Choroid plexus epithelial cell (primary cell): ENCODE measurements at regions not wholly inside any gene's neighbourhood (a gene's known extent, or its start where the extent isn't known, plus 50 kb on each side); places are given as distances from the start of the nearest gene placed in this dataset.

ENCODE experiments used
- DNase-seq: peaks from one replicate; pipeline ENCODE4 v3.0.0-alpha.2; 2010; ENCODE audit warnings: low read depth
- H3K4me3 ChIP-seq: 2 replicates; pipeline ENCODE4 v1.5.1; 2011; ENCODE audit warnings: low read depth, mild to moderate bottlenecking, control low read depth, low read length, moderate library complexity
- TF ChIP-seq, protein P1 (sequence below): conservative IDR thresholded peaks from 2 replicates; pipeline ENCODE4 v1.5.1; 2011; ENCODE audit warnings: low read depth, mild to moderate bottlenecking, control low read depth, inconsistent platforms, low read length, moderate library complexity

GRCh38 chr6:166830891-166831363 lies 125.4 kb downstream of the RNASET2 start:
- no peak overlapping the region for H3K4me3 ChIP-seq
- no peak for DNase-seq
- TF ChIP-seq, protein P1, sequence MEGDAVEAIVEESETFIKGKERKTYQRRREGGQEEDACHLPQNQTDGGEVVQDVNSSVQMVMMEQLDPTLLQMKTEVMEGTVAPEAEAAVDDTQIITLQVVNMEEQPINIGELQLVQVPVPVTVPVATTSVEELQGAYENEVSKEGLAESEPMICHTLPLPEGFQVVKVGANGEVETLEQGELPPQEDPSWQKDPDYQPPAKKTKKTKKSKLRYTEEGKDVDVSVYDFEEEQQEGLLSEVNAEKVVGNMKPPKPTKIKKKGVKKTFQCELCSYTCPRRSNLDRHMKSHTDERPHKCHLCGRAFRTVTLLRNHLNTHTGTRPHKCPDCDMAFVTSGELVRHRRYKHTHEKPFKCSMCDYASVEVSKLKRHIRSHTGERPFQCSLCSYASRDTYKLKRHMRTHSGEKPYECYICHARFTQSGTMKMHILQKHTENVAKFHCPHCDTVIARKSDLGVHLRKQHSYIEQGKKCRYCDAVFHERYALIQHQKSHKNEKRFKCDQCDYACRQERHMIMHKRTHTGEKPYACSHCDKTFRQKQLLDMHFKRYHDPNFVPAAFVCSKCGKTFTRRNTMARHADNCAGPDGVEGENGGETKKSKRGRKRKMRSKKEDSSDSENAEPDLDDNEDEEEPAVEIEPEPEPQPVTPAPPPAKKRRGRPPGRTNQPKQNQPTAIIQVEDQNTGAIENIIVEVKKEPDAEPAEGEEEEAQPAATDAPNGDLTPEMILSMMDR, result no peak

DNA sequence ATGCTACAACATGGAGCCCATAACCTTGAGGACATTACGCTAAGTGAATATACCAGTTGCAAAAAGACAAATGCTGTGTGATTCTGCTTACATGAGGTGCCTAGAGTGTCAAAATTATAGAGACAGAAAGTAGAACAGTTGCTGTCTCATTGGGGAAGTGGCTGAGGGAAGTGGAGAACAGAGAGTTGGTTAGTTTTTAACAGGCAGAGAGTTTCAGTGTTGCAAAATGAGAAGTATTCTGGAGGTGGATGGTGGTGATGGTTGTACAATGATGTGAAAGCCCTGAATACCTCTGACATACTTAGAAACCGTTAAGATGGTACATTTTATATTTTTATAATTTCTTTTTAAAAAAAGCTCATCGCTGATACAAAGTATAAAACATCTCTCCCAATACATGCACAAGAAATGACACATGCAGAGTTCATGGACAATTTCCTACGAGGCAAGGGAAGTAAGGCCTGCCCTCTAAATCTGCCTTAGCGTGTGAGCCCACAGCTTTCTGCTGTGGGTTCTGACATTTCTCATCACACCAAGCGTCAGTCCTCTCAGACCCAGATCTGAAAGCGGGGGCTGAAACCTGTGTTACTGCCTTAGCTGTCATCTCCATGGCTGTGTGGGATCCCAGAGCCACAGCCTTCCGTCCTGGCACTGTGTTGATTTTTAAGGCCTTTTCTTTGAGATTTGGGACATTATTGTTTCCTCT lies 126.0 kb downstream of the RNASET2 start:
- H3K4me3 ChIP-seq, result no peak overlapping the region
- TF ChIP-seq, protein P1, result no peak
- no peak for DNase-seq

DNA sequence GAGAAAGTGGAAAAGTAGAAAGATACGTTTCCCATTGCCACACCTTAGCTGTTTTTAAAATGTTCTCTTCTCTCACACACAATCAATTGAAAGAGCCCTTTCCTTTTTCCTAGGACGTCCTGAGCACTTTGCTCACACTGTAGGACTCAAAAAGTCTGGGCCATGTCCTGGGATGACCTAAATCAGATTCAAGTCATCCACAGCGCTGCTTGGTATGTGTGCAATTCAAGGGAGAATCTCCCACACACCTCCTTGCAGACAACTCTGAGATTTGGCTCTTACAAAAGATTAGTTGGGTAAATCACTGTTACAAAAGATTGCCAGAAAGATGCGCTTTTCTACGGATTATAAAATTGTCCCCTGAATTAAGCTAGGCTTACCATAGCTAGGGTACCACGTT lies 130.1 kb downstream of the RNASET2 start:
- TF ChIP-seq, protein P1, result no peak
- no peak overlapping the region for H3K4me3 ChIP-seq
- peak; percentile 43 for DNase-seq

- H3K4me3 ChIP-seq, result no peak overlapping the region
- TF ChIP-seq, protein P1, result no peak
- peak; percentile 88 for DNase-seq
Measured at GRCh38 chr6:166825553-166826145, 130.7 kb downstream of the RNASET2 start.

- TF ChIP-seq, protein P1, result no peak
- H3K4me3 ChIP-seq, result no peak overlapping the region
Measured at GRCh38 chr6:166824880-166825250, 131.5 kb downstream of the RNASET2 start.

DNA sequence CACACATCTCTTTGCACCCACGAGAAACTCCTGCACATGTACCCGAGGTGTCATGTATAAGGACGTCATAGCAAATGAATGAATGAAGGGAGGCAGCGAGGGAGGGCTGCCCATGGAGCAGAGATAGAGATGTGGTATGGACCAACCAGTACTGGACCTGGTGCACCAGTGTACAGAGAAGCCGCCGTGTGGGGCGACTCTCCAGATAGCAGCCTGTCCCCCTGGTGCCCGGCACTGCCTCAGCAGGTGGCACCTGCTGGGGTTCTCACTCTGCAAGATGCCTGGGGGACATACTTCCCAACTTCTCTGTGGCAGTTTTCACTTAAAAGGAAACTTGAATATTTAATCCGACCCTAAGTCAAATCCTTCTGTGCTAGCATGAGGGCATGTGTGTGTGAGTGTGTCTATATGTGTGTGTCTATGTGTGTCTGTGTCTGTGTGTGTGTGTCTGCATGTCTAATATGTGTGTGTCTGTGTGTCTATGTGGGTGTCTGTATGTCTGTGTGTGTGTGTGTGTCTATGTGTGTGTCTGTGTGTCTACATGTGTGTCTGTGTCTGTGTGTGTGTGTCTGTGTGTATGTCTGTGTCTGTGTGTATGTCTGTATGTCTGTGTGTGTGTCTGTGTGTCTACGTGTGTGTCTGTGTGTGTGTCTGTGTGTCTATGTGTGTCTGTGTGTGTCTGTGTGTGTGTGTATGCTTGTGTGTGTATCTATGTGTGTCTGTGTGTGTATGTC lies 132.0 kb downstream of the RNASET2 start:
- no peak for DNase-seq
- H3K4me3 ChIP-seq, result no peak overlapping the region
- TF ChIP-seq, protein P1, result no peak

More at GRCh38 chr6:166824880-166825250, 131.5 kb downstream of the RNASET2 start:
- DNase-seq, result no peak
